ENCODE measurements at regions not wholly inside any gene's neighbourhood (a gene's known extent, or its start where the extent isn't known, plus 50 kb on each side); places are given as distances from the start of the nearest gene placed in this dataset.

DNA sequence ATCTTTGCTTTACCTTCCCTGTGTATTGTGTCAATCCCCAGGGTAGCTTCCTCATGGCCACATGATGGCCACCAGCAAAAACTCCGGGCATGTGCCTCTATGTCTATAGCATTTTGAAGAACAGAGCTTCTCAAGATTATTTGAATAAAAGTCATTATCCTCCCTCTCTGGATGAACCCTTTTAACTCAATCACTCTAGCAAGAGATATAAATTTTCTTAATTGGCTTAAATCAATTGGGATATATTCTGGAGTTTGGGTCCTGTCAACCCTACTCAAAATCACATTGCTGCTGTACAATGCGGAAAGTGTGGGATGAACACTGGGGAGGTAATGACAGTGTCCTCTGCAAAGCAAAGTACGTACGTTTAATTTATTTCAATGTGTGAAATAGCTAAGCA lies 370.6 kb upstream of the LRRC3B start:
- Histone ChIP-seq H3K9me2 (replicated peaks; ENCODE audit: low read length) (no peaks in the 10 kb centered on the region), H3K27ac (ENCODE audit: low read length) (no peak overlapping the region), H3K4me1 (ENCODE audit: insufficient read depth, low read length) (no peaks in the 10 kb centered on the region), H3K27me3 (ENCODE audit: low read length) (no peaks in the 10 kb centered on the region), H3K4me3 (ENCODE audit: low read length) (no peak overlapping the region), H3K4me2 (ENCODE audit: low read length) (no peak overlapping the region), H3F3A (ENCODE audit: low read length, unreplicated experiment) (no peaks in the 10 kb centered on the region), H4K20me1 (ENCODE audit: low read length) (no peaks in the 10 kb centered on the region), H3K9me3 (ENCODE audit: low read length) (peaks cover 28% of the 10 kb centered on the region), H3K36me3 (ENCODE audit: low read depth, low read length) (no peaks in the 10 kb centered on the region), H2AFZ (ENCODE audit: low read length) (no peak overlapping the region), H3K9ac (ENCODE audit: low read length) (no peak overlapping the region), H3K79me2 (ENCODE audit: low read length) (no peaks in the 10 kb centered on the region)
- DNase-seq (no peak), ATAC-seq (no peak)
- CTCF ChIA-PET, result no interaction called here
- POLR2A ChIA-PET (ENCODE audit: unreplicated experiment), result no interaction called here
- no TSS peak for BruUV-seq (replicated peaks)
- TF ChIP-seq CTCF (conservative IDR thresholded peaks at IDR 0.05; ENCODE audit: low read depth, low read length) (no peak), EZH2 (IDR thresholded peaks at IDR 0.05; ENCODE audit: low read length, unreplicated experiment) (no peak), EZH2phosphoT487 (IDR thresholded peaks at IDR 0.05; ENCODE audit: borderline replicate concordance, low read length) (no peak)
- intact Hi-C loops (cut with micrococcal nuclease), result no loop called here

DNA sequence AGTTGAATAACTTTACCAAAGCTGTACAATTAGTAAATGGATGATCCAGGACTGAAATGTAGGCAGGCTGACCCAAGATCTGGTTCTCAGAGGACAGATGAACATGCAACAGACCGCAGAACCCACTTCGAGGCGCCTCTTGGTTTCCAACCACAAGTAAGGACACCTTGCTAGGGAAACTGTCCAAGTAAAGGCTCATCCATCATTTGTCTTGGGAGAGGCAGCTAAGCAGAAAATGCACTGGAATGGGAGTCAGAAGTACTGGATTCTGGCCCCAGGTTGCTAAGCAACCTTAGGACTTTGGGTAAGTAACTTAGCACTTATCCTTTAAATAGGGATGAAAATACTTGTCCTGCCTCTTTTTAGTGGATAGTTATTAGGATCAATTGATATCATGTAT lies 366.3 kb upstream of the LRRC3B start:
- H3K4me3 ChIP-seq (ENCODE audit: low read length), result no peak overlapping the region
- H3K9me2 ChIP-seq (replicated peaks; ENCODE audit: low read length), result no peaks in the 10 kb centered on the region
- no peak overlapping the region for H3K4me2 ChIP-seq (ENCODE audit: low read length)
- H2AFZ ChIP-seq (ENCODE audit: low read length), result no peak overlapping the region
- H3K36me3 ChIP-seq (ENCODE audit: low read depth, low read length), result no peaks in the 10 kb centered on the region
- no peaks in the 10 kb centered on the region for H3K79me2 ChIP-seq (ENCODE audit: low read length)
- ATAC-seq (no peak), DNase-seq (no peak)
- H3K9me3 ChIP-seq (ENCODE audit: low read length), result peaks cover 16% of the 10 kb centered on the region; the same call in 1 of the 2 replicates
- H3K9ac ChIP-seq (ENCODE audit: low read length), result no peak overlapping the region
- no peaks in the 10 kb centered on the region for H4K20me1 ChIP-seq (ENCODE audit: low read length)
- TF ChIP-seq EZH2phosphoT487 (IDR thresholded peaks at IDR 0.05; ENCODE audit: borderline replicate concordance, low read length) (no peak), EZH2 (IDR thresholded peaks at IDR 0.05; ENCODE audit: low read length, unreplicated experiment) (no peak), CTCF (conservative IDR thresholded peaks at IDR 0.05; ENCODE audit: low read depth, low read length) (no peak)
- no peaks in the 10 kb centered on the region for H3K4me1 ChIP-seq (ENCODE audit: insufficient read depth, low read length)
- ChIA-PET POLR2A (ENCODE audit: unreplicated experiment) (no interaction called here), CTCF (no interaction called here)
- H3K27me3 ChIP-seq (ENCODE audit: low read length), result no peaks in the 10 kb centered on the region
- H3F3A ChIP-seq (ENCODE audit: low read length, unreplicated experiment), result no peaks in the 10 kb centered on the region
- intact Hi-C loops (cut with micrococcal nuclease), result no loop called here
- BruUV-seq (replicated peaks), result no TSS peak
- no peak overlapping the region for H3K27ac ChIP-seq (ENCODE audit: low read length)

DNA sequence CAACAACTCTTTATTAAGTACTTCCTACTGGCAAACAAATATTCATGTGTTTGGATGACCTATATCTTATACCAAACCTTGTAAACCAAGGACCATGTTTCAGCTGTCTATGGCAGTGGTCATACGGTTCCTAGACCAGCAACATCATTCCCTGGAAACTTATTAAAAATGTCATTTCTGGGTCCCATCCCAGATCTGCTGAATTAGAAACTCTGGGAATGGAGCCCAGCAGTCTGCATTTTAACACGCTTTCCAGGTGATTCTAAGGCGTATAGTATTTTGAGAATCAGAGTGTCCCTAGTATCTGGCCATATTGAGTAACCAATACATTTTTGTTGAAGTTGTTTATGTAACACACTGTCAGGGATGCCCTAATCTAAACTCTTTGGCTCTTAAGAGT lies 363.4 kb upstream of the LRRC3B start:
- Histone ChIP-seq H3K9ac (ENCODE audit: low read length) (no peak overlapping the region), H3K4me2 (ENCODE audit: low read length) (no peak overlapping the region), H2AFZ (ENCODE audit: low read length) (no peak overlapping the region), H3K9me3 (ENCODE audit: low read length) (peaks cover 31% of the 10 kb centered on the region), H4K20me1 (ENCODE audit: low read length) (no peaks in the 10 kb centered on the region), H3K9me2 (replicated peaks; ENCODE audit: low read length) (no peaks in the 10 kb centered on the region), H3F3A (ENCODE audit: low read length, unreplicated experiment) (no peaks in the 10 kb centered on the region), H3K27ac (ENCODE audit: low read length) (no peak overlapping the region), H3K4me1 (ENCODE audit: insufficient read depth, low read length) (no peaks in the 10 kb centered on the region), H3K4me3 (ENCODE audit: low read length) (no peak overlapping the region), H3K27me3 (ENCODE audit: low read length) (no peaks in the 10 kb centered on the region), H3K36me3 (ENCODE audit: low read depth, low read length) (no peaks in the 10 kb centered on the region), H3K79me2 (ENCODE audit: low read length) (no peaks in the 10 kb centered on the region)
- intact Hi-C loops (cut with micrococcal nuclease), result no loop called here
- ATAC-seq (no peak), DNase-seq (no peak)
- CTCF ChIA-PET, result no interaction called here
- POLR2A ChIA-PET (ENCODE audit: unreplicated experiment), result no interaction called here
- TF ChIP-seq EZH2 (IDR thresholded peaks at IDR 0.05; ENCODE audit: low read length, unreplicated experiment) (no peak), EZH2phosphoT487 (IDR thresholded peaks at IDR 0.05; ENCODE audit: borderline replicate concordance, low read length) (no peak), CTCF (conservative IDR thresholded peaks at IDR 0.05; ENCODE audit: low read depth, low read length) (no peak)
- no TSS peak for BruUV-seq (replicated peaks)
